Lower leg skin (tissue), 4 donors: ENCODE measurements at regions not wholly inside any gene's neighbourhood (a gene's known extent, or its start where the extent isn't known, plus 50 kb on each side); places are given as distances from the start of the nearest gene placed in this dataset.

Experiments used
- DNase-seq, 2 donors: peaks; one replicate each; pipeline ENCODE4 v3.0.0-alpha.2; 2019; ENCODE audit warnings: low spot score in 2 of 2
- H3K4me3 ChIP-seq: fragments of 200-600 bp; sonication (generic); 2 replicates; pipeline ENCODE4 v1.5.1; 2017; ENCODE audit warnings: mild to moderate bottlenecking, low read depth; ENCODE audit not compliant: poor library complexity, severe bottlenecking
- CTCF ChIP-seq, 3 donors: fragments of 450-650 bp; IDR thresholded peaks; one replicate each; pipeline ENCODE4 v1.5.1; 2016; ENCODE audit warnings: antibody characterized with exemption in 3 of 3, mild to moderate bottlenecking in 3 of 3, moderate library complexity in 2 of 3
- POLR2A ChIP-seq, 2 donors: fragments of 450-650 bp; IDR thresholded peaks; one replicate each; pipeline ENCODE4 v1.6.1; 2016 to 2017; ENCODE audit warnings: antibody characterized with exemption in 2 of 2, mild to moderate bottlenecking in 1 of 2, moderate library complexity in 1 of 2
- WGBS, 2 donors: methylation state at CpG; one replicate each; pipeline ENCODE4 v1.1.5; 2018; 5-methylcytosine and 5-hydroxymethylcytosine counted together
- intact Hi-C: fragments of 100-400 bp; cut with DNase I; formaldehyde crosslinking; loops from one replicate; pipeline ENCODE4 v1.15.0; 2023; ENCODE audit warnings: low total_unique reads

GRCh38 chr16:65490286-65490685 is 368.4 kb upstream of the CDH11 start:
- H3K4me3 ChIP-seq: no peak overlapping the region
- DNase-seq: no peak
- intact Hi-C loops: no loop called here
- 59 to 67% methylated on average over 4 of the region's 4 CpGs for WGBS, 2 donors
- TF ChIP-seq POLR2A (IDR thresholded peaks at IDR 0.05) (no peak), CTCF (IDR thresholded peaks at IDR 0.05) (no peak)

- intact Hi-C loops: no loop called here
- no peak overlapping the region for H3K4me3 ChIP-seq
- no peak for DNase-seq
- TF ChIP-seq CTCF (IDR thresholded peaks at IDR 0.05) (no peak), POLR2A (IDR thresholded peaks at IDR 0.05) (no peak)
- 35 to 39% methylated on average over 4 of the region's 4 CpGs for WGBS, 2 donors
Measured at GRCh38 chr16:65489531-65490023, 367.7 kb upstream of the CDH11 start.

- no peak overlapping the region for H3K4me3 ChIP-seq
- TF ChIP-seq POLR2A (IDR thresholded peaks at IDR 0.05) (no peak), CTCF (IDR thresholded peaks at IDR 0.05) (no peak)
- DNase-seq: no peak
- WGBS, 2 donors: 84 to 91% methylated on average over 5 of the region's 5 CpGs
- intact Hi-C loops: no loop called here
Measured at GRCh38 chr16:65487231-65487630, 365.4 kb upstream of the CDH11 start.

DNA sequence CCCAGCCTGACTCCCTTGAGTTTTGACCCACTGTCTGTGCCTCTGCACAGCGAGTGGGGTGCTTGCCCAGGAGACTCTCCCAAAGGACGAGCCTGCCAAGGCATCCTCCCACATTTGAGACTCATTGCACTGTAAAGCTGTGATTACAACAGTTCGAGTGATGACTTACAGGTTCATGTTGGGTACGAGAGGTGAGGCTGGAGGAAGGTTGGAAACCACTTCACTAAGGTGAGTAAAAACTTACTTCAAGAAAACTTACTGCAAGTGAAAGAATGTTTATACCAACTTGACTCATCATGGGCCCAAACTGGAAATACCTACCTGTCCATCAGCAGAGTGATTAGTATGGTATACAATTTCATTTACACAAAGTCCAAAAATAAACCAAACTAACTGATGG is 360.1 kb upstream of the CDH11 start:
- WGBS, 2 donors: 75 to 79% methylated on average over 4 of the region's 4 CpGs
- TF ChIP-seq CTCF (IDR thresholded peaks at IDR 0.05) (no peak), POLR2A (IDR thresholded peaks at IDR 0.05) (no peak)
- no peak for DNase-seq
- intact Hi-C loops: no loop called here
- H3K4me3 ChIP-seq: no peak overlapping the region

- intact Hi-C loops: no loop called here
- no peak for TF ChIP-seq POLR2A (IDR thresholded peaks at IDR 0.05)
- no peak for TF ChIP-seq CTCF (IDR thresholded peaks at IDR 0.05)
- WGBS, 2 donors: 65 to 66% methylated on average over 11 of the region's 11 CpGs
- DNase-seq: no peak
- H3K4me3 ChIP-seq: no peak overlapping the region
Measured at GRCh38 chr16:65480281-65481091, 358.6 kb upstream of the CDH11 start.
